SK-N-SH (cell line): ENCODE measurements at regions not wholly inside any gene's neighbourhood (a gene's known extent, or its start where the extent isn't known, plus 50 kb on each side); places are given as distances from the start of the nearest gene placed in this dataset.

ENCODE experiments used
- EP300 ChIP-seq, 2 experiments: IDR thresholded peaks; 2 replicates each; pipeline versions ENCODE4 v1.4.0 to v1.6.1; 2012; ENCODE audit warnings: borderline replicate concordance in 1 of 2, low read depth in 1 of 2, low read length in 1 of 2
- FOSL2 ChIP-seq: IDR thresholded peaks from 2 replicates; pipeline ENCODE4 v1.4.0; 2012; ENCODE audit warnings: low read depth, mild to moderate bottlenecking, moderate library complexity, borderline replicate concordance
- GABPA ChIP-seq: IDR thresholded peaks from 2 replicates; pipeline ENCODE4 v1.4.0; 2012; ENCODE audit warnings: low read depth, mild to moderate bottlenecking
- JUND ChIP-seq: IDR thresholded peaks from 2 replicates; pipeline ENCODE4 v1.4.0; 2012
- MXI1 ChIP-seq: IDR thresholded peaks from 2 replicates; pipeline ENCODE4 v1.6.1; 2012; ENCODE audit warnings: mild to moderate bottlenecking, low read depth, low read length, improper control_type of control experiment
- POLR2AphosphoS5 ChIP-seq: IDR thresholded peaks from 2 replicates; pipeline ENCODE4 v1.6.1; 2012; ENCODE audit warnings: low read depth, low read length
- RAD21 ChIP-seq: IDR thresholded peaks from 2 replicates; pipeline ENCODE4 v1.6.1; 2012; ENCODE audit warnings: mild to moderate bottlenecking, low read length
- TAF1 ChIP-seq: IDR thresholded peaks from 2 replicates; pipeline ENCODE4 v1.6.1; 2012; ENCODE audit warnings: low read depth, mild to moderate bottlenecking, low read length, moderate library complexity, borderline replicate concordance
- TF ChIP-seq, protein P1 (sequence below): fragments of 200-600 bp; sonication (generic); IDR thresholded peaks from 2 replicates; pipeline ENCODE4 v1.6.1; 2017; ENCODE audit warnings: antibody characterized with exemption, mild to moderate bottlenecking, moderate library complexity

DNA sequence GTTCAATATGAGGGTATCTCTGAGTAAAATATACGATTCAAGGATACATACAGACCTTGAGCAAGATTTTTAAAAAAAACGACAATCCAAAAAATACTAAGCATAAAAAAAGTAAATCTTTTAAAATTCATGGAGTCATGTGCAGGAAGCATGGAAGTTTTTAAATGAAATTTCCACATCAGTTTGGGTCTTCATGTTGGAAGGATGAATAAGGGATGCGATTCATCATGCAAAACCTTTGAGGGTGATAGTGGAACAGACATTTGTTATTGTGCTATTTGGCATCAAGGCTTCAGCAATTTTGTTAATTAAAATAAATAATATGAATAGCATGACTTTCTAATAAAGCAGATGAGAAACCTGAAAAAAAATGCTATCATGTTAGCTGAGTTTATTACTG, 815.0 kb upstream of the PCDH10 start:
- no peak for TF ChIP-seq FOSL2
- TF ChIP-seq TAF1 = no peak
- TF ChIP-seq, protein P1, sequence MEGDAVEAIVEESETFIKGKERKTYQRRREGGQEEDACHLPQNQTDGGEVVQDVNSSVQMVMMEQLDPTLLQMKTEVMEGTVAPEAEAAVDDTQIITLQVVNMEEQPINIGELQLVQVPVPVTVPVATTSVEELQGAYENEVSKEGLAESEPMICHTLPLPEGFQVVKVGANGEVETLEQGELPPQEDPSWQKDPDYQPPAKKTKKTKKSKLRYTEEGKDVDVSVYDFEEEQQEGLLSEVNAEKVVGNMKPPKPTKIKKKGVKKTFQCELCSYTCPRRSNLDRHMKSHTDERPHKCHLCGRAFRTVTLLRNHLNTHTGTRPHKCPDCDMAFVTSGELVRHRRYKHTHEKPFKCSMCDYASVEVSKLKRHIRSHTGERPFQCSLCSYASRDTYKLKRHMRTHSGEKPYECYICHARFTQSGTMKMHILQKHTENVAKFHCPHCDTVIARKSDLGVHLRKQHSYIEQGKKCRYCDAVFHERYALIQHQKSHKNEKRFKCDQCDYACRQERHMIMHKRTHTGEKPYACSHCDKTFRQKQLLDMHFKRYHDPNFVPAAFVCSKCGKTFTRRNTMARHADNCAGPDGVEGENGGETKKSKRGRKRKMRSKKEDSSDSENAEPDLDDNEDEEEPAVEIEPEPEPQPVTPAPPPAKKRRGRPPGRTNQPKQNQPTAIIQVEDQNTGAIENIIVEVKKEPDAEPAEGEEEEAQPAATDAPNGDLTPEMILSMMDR = no peak
- no peak for TF ChIP-seq POLR2AphosphoS5
- no peak for TF ChIP-seq EP300 (IDR thresholded peaks at IDR 0.05; ENCODE audit: borderline replicate concordance in 1 of 2, low read depth in 1 of 2, low read length in 1 of 2)
- no peak for TF ChIP-seq GABPA
- no peak for TF ChIP-seq JUND
- no peak for TF ChIP-seq MXI1
- no peak for TF ChIP-seq RAD21
